CD4-positive, alpha-beta T cell treated with Interleukin-6 for 4 hours (primary cell): ENCODE measurements at regions not wholly inside any gene's neighbourhood (a gene's known extent, or its start where the extent isn't known, plus 50 kb on each side); places are given as distances from the start of the nearest gene placed in this dataset.

Source experiments
- DNase-seq: peaks from one replicate; pipeline ENCODE4 v3.0.0-alpha.2; 2020; ENCODE audit warnings: mixed read lengths

DNA sequence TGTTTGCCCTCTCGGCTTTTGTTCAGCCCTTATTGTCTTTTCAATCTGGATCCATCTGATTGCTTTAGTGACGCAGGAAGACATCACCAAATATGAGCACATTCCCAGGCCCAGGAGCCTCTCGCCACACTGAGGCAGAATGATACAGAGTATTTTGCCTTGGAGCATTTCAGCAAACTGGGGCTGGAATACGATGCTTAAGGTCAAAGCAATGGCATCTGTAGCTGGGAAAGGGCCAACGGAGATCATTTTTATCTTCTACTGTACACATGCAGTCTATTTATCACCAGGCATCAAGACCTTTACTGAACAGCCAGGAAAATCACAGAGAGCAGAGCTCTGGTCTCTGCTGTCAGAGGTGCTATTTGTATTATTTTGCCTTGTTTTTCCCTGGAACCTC, 655.3 kb downstream of the RNF144B start:
- DNase-seq, result no peak

DNA sequence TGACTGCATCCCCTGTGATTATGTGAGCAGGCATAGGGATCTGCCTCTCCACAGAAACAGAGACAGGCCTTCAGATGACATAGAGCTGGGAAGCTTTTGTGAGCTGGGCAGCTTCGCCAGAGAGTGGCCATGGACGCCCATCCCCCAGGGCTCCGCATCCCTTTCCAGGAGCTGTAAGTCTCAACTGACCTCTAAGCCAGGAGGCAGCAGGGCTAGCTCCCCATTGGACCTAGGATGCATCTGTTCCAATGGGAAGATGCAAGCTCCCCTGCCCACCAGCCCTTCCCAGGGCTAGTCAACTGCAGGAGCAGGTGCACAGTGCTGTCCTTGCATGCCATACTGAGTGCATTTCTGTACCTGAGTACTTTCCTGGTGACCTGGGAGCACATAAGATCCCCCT, 663.6 kb downstream of the RNF144B start:
- no peak for DNase-seq

DNA sequence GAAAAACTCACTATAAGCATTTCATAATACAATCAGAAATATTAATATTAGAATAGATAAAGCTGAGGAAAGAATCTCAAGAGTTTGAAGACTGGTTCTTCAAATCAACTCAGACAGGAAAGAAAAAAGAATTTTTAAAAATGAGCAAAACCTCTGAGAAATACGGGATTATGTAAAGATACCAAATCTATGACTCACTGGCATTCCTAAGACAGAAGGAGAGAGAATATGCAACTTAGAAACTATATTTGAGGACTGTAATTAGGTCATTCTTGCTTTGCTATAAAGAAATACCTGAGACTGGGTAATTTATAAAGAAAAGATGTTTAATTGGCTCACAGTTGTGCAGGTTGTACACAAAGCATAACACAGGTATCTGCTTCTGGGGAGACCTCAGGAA, 665.1 kb downstream of the RNF144B start:
- no peak for DNase-seq

DNA sequence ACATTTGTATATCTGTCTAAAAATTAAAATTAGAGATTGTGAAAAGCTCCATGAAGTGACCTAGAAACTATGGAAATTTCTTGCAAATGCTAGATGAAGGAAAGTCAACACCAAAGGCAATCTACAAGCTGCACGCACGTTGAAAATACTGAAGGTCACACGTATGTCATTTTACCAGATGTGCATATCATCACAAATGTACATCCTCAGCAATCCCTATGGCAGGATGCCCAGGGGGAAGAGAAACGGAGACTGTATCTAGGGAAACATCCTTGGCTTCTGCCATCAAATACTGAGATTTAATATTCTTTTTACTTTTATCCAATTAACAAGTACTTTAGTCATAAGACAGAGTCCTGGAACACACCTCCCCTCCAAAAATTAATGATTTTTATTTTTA, 672.0 kb downstream of the RNF144B start:
- no peak for DNase-seq

DNA sequence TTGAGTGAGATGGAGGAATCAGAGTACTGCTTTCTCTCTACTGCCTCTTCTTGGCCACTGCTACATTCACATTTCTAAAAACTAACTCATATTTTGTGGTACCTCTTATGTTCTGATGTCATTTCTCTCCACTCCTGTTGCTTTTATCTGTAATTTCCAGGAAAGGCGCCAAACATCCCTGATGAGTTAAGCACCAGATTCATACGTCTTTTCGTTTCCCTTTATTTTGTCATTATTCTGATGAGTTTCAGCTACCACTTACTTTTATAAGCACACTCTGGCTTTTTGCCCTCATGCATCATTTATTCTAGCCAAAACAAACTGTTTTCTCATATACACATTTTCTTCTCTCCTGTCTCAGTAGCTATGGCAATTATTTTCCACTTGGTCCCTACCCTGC, 680.0 kb downstream of the RNF144B start:
- no peak for DNase-seq

DNA sequence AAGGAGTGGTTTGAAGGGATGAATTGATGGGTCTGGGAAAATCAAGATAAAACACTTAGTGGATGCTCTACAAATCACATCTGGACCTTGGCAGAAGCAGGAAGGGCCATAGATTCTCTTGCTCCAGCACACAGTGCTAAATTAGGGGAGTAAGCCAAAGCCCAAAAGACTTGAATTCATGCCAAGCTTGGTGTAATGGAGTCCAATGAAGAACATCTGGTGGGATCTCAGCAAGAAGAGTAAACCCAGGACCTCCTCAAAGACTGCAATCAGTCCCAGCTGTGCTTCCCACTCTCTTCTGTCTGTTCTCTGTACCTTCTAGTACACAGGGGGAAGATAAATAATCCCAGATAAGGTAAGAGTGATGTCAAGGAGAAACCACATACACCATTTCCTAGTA, 683.4 kb downstream of the RNF144B start:
- no peak for DNase-seq

DNA sequence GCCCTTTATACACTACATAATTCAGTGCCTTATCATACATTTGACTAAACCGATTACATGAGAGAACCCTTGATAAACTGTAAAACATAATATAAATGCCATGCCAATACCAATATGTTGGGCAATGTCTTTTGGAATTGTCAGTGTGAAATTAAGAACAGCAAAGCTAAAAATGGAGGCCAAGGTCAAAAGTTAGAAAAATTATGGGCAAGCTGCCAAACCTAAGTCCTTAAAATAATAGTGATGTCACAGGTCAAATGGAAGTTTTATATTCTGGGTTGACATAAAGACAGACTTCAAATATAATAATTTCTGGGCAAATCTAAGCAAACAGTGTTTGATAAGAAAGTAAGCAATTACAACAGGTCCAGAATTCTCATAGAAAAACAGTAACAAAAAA, 696.7 kb downstream of the RNF144B start:
- DNase-seq, result no peak

DNA sequence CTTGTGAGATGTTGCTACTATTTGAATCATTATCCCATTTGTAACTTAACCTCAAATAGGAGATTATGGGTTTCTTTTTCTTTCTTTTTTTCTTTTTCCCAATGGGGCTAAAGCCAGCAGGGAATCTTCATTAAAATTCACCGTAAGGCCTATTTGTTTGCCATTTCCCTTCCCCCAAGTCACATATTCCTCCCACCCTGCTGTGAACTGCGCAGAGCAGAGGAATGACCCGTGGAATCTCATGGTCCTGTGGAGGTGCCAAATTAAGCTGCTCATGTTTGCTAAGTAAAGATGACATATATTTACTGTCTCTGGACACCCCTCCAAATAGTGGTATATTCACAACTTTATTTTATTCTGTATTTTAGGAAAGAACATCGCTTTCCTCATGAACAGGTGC, 699.3 kb downstream of the RNF144B start:
- no peak for DNase-seq

DNA sequence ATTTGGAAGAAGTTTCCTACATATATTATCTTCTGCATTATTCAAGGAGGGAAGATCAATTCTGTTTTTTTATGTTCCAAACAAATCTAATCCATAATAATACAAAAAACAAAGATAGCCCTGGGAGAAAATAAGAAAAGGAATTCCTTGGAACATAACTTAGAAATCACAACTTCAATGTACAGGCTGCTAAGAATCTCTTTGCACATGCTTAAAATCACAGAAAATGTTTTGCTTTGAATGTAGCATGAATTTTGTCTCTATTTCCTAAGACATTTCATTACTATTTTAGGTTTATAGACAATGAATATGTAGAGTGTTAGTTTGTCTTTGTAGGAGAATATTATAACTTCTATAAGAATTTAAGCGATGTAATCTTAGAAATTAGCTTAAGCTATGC, 700.1 kb downstream of the RNF144B start:
- no peak for DNase-seq

DNA sequence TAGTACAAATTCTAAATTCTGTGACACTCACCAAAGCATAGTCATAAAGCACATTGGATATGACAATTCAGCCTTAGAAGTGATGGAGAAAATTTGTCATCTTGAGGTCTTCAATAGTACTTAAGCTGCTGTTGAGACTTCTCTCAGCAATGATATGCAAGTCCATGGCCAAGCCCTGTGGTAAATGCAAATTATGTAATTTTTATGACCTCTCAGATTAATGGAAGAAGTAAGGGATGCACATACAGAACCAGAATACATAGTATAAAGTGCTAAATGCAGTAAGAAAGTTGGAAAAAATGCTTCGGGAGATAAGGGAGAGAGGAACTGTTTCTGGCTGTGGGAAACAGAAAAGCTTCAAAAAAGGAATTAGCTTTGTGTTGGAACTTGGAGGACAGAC, 700.7 kb downstream of the RNF144B start:
- no peak for DNase-seq

DNA sequence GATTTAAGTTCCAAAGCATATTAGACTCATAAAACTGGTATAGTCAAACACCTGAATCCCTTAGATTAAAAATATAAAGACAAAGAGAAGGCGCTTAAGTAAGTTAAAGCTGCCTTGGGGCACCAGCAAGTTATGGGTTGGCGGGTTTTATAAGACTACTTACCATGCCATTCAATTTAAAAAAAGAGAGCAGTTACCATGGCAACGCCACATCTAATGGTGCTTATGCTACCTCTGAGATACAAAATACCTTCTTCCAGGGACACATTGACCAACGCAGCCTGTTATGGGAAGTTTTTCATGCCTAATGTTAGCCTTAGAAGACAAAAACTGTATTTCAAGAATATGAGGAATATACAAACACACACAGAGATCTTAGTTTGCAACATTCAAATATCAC, 713.6 kb downstream of the RNF144B start:
- no peak for DNase-seq

DNA sequence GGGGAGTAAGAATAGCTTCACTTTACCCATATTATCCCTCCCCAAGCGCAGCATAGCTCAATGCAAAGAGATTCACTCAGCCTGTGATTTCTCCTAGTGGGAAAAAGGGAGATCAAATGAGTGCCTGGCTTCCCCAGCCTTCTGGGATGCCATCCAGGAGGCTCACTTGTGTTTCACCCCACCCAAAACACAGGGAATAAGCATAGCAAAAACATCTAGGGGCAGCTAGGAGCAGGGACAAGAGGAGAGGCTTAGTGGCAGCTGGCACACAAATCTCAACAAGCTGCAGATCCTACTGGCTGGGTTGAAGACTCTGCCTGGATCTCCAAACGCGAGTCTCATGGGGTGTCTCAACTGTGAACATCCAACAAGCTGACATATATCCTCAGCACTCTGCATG, 715.8 kb downstream of the RNF144B start:
- no peak for DNase-seq

DNA sequence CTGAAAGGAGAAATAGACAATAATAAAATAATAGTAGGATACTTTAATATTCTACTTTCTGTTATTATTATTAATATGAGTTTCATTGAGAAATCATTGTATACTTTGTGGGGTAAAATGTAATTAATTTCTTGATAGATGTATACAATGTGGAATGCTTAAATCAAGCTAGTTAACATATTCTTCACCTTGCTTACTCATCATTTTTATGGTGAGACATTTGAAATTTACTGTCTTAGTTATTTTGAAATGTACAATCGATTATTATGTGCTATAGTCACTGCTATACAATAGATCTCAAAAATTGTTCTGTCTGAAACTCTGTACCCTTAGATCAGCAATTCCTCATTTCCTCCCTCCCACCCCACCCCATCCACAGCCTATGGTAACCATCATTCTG, 720.3 kb downstream of the RNF144B start:
- no peak for DNase-seq

DNA sequence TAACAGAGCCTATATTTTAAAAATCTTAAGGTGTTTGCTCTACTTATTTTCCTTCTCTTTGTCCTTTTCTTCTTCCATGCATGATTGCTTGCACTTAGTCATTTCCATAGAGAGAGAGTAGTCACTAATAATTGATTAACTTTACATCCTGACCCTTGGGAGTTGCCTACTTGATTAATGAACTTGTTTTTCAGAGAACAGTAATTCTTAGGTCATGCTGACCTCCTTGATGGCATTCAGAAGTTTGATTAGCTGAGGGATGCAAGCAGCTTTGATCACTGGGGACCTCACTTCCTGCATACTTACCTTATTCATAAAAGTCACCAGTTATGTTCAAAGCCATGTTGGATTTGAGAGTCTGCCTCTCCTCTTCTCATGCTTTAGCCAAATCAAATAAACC, 715.6 kb upstream of the ID4 start:
- no peak for DNase-seq

DNA sequence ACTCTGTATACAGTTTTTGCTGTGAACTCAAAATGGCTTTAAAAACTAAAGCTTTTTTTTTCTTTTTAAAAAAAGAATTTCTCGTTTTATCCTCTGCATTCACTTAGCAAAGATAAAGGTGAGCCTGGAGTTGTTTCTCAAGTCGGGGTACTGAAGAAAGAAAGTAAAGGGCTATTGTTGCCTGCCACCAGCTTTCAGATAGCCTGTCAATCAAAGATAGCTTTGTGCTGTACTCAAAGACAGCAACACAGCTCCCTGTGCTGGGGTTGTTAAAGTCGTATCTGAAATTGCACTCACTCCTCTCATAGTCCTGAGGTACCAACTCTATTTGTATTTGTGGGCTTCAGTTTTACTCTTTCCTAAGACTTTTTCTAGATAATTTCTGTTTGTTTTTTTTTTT, 710.1 kb upstream of the ID4 start:
- DNase-seq, result no peak

DNA sequence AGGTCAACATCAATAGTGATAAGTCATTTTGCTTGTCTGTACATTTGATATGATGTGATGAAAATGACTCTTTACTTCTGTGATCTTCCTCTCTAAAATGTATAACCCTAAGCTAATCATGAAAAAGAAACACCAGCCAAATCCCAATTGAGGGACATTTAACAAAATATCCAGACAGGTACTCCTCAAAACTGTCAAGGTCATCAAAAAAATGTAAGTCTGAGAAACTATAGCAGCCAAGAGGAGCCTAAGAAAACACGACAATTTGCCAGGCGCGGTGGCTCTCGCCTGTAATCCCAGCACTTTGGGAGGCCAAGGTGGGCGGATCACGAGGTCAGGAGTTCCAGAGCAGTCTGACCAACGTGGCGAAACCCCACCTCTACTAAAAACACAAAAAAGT, 708.5 kb upstream of the ID4 start:
- no peak for DNase-seq

DNA sequence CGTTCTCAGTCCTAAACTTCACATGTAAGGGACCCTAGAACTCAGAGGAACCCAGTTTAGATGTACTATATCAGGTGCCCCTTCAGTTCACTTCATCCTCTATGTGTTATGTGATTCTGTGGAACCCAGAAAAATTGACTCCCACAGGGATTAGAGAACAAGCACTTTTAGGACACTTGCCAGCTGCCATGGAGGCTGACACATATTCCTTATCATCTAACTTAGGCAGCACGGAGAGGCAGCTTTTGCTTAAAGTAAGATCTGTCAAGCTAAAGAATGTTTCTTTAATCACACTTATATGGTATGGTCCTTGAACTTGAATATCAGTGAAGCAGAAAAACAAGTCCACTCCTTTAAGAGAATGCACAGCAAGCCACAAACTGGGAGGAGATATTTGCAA, 701.5 kb upstream of the ID4 start:
- no peak for DNase-seq

DNA sequence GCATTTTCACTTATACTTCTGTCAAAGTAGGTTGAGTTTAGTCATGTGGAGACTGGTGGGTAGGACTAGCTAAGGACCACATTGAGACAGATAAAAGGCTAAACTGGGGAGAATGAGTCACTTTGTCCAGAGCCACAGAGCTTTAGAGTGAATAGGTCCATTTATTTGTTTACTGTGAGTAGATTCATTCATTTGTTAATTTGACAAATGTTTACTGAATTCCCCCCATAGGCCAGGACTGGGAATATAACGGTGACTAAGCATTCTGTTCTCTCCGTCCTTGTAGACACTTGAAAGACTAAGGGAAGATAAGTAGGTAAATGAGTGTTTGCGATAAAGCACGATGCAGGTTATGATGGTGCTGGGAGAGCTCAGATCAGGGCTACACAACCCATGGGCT, 699.7 kb upstream of the ID4 start:
- DNase-seq, result no peak

DNA sequence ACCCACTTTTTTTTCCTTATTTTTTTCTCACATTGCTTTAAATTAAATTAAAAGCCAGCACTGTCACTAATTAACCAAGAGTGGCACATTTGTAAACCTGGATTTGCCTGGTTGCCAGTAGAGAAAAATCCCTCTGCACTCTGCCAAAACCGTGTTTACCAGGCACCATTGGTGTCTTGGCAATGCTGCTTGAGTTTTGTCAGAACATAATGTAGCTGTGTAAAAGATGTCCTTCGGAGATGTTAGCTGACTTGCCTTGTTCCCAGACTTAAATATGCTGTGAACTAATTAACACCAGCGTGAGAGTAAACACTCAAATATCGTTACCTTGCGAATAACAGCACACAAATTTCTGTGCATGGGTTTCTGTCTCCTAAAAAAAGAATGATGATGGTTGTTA, 694.9 kb upstream of the ID4 start:
- no peak for DNase-seq

DNA sequence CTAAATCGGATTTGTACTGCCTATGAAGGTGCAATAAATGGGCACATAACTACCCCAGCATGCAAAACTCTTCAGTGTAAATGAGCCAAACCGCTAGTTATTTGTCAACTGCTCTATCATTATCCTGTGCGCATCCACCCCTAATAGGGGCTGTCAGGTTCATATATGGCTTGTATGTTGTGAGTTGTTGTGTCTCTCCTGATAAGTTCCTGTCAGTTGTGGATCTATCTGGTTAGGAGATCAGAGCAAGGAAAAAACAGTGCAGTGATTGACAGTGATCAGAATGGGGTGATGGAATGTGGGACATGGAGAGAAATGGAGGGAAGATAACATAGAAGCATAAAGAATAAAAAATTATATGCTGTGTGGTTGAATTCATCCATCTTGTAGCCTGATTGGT, 686.9 kb upstream of the ID4 start:
- DNase-seq, result no peak

DNA sequence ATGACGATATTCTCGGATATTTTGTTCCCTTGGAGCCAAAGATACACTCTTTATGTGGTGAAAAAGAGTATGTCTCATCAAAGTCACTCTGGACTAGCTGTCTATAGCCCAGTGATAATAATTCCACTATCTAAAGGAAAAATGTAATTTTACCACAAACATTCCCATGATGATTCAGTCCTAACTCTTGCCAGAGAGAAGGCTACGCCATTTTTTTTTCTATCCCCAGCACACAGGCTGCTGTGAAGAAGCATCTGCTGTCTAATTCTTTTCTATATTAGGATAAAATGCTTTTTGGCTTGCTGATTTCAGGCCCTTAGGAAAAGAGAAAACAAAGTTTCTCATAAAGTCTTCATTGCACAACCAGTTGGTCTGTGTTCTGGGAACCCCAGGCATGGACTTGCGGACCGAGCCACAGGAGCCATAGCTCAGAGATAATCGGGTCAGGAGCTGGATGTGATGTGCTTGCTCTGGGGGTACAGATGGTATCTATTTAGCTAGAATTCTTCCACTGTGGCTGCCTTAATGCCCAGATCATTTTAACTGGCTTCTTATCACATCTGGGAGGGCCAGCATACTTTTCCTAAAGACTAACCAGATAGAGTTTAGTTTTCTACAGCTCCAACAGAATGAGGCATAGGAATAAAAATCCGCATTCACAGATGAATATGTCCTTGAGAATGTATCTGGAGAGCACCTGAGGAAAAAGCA, 683.7 kb upstream of the ID4 start:
- DNase-seq, result no peak

DNA sequence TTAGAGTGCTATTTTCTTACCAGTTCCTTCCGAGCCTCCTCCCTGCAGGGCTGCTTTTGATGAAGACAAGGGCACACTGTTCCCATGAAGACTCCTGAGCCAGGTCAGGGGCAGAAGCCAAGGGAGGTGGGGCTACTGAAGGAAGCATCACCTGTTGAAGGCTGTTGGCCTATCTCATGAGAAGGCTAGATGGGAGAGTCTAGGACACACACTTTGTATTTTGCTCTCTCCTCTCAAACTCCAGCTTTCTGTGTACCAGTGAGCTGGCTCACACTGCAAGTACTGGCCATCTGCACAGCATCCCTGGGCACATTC, 683.2 kb upstream of the ID4 start:
- no peak for DNase-seq

DNA sequence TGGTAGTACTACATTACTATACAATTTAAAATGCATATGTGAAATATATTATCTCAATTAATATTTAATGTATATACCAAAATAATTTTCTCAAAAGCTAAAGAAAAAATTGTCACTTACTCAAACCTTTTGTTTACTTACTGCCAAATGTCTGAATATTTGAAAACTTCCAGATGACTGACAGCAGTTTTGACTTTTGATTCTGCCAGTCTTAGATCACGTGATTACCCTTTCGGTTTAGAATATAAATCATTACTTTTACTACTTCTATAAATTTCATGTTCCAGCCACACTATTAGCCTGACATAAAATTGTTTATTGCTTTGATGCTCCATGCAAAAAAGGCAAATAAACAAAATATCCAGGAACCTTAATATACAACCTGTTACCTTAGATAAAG, 680.7 kb upstream of the ID4 start:
- no peak for DNase-seq

DNA sequence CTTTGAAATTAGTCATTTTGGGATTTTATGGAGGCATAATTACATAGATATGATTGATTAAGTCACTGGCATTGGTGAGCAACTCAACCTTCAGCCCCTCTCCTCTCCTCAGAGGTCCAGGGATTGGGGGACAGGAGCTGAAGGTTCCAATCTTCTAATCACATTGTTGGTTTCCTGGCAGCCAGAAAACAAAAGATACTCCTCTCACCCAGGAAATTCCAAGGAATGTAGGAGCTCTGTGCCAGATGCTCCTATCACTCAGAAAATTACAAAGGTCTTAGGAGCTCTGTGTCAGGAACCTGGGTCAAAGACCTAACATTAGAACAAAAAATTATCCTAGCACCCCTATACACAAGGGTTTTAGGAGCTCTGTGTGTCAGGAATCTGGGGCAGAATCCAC, 679.7 kb upstream of the ID4 start:
- DNase-seq, result no peak

DNA sequence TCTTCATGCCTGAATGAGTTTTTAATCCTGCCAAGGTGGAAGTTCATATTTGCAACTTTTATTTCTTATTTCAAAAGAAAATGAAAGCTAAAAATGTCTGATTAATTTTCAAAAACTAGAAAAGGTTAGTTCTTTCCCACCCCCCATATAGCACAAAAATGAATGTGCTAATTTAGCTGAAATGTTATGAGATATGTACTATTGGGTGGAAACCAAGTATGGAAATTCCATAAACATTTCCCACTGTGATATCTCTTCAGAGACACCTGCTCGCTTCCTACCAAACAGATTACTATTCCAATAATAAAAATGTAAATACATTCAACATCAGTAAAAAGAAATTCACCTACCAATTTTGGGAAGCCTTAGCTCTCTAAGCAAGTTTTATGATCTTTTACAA, 678.6 kb upstream of the ID4 start:
- no peak for DNase-seq

DNA sequence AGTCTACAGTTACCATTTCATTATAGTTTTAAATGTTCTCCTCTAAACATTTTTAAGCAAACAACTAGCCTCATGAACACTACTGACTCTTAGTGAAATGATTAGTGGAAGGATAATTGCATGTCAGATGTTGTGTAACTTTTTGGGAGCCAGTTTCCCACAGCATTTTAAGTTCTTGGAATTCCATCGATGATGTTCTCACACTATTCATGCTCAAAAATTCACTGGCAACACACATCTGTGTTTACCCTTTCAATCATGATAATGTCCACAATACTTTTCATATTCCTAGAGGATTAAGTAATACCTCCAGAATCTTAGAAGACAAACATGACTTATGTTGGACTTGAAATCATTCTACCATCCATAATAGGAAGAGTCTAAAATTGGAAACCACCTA, 678.1 kb upstream of the ID4 start:
- DNase-seq, result no peak
